PFSK-1 (cell line): ENCODE measurements at regions not wholly inside any gene's neighbourhood (a gene's known extent, or its start where the extent isn't known, plus 50 kb on each side); places are given as distances from the start of the nearest gene placed in this dataset.

Experiments
- POLR2AphosphoS5 ChIP-seq: IDR thresholded peaks from 2 replicates; pipeline ENCODE4 v1.6.1; 2012; ENCODE audit warnings: low read depth, mild to moderate bottlenecking, control low read depth, low read length, moderate library complexity
- REST ChIP-seq, 2 experiments: IDR thresholded peaks; 2 replicates each; pipeline versions ENCODE4 v1.6.1 to v1.8.0; 2011 to 2012; ENCODE audit warnings: low read depth in 2 of 2, low read length in 2 of 2, control low read depth in 1 of 2, inconsistent platforms in 1 of 2, mild to moderate bottlenecking in 1 of 2, moderate library complexity in 1 of 2; ENCODE audit not compliant: insufficient read depth in 1 of 2
- SIN3A ChIP-seq: IDR thresholded peaks from 2 replicates; pipeline ENCODE4 v1.6.1; 2012; ENCODE audit warnings: mild to moderate bottlenecking, low read length, moderate library complexity, borderline replicate concordance; ENCODE audit not compliant: insufficient read depth
- TAF1 ChIP-seq: IDR thresholded peaks from 2 replicates; pipeline ENCODE4 v1.6.1; 2012; ENCODE audit warnings: low read length, control low read depth, borderline replicate concordance; ENCODE audit not compliant: insufficient read depth

DNA sequence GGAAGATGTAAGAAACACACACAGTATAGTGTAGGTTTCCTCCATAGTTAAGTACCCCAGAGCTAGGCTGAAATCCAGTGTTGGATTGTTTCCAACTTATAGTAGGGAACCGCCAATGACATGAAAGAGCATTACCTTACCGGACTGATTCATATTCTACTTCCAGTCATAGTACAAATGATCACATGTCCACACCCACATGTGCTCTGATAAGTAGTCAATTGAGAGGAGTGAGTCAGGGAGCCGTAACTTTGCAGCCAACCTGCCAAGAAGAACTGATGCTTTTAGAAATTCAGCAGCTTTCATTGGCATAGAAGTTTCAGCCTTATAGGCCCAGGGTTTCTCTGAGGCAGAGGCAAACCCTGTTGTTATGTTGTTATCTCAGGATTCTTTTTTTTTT is 240.6 kb downstream of the ETS1 start:
- TF ChIP-seq POLR2AphosphoS5 = no peak
- TF ChIP-seq REST (IDR thresholded peaks at IDR 0.05; ENCODE audit: insufficient read depth in 1 of 2, low read depth in 2 of 2, low read length in 2 of 2) = no peak
- TF ChIP-seq SIN3A = no peak
- TF ChIP-seq TAF1 = no peak
